ENCODE measurements at regions not wholly inside any gene's neighbourhood (a gene's known extent, or its start where the extent isn't known, plus 50 kb on each side); places are given as distances from the start of the nearest gene placed in this dataset.

DNA sequence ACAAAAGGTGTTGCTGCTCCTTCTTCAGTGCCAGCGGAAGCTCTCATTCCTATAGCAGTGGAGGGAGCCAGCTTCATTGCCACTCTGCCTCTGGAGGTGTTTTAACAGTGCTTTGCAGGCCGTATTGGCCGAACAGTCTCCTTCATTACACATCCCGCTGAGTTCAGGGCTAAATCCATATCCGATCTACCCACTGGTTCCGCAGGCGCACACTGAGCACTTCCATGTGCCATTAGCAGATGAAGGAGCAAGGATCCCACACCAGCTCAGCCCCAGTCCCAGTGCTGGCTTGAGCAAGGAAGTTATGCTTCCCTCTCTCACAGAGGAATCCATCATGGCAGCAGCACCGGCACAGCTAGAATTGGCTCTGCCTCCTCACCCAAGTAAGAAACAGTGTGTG, 121.2 kb upstream of the IRX2 start:
- no peaks in the 10 kb centered on the region; the same call in none of the 2 replicates for H3K27me3 Mint-ChIP-seq (ENCODE audit: insufficient read depth)
- no peak for TF ChIP-seq CTCF (IDR thresholded peaks at IDR 0.05)
- H3K4me3 Mint-ChIP-seq, result no peak overlapping the region
- H3K4me1 Mint-ChIP-seq (ENCODE audit: low read depth), result no peaks in the 10 kb centered on the region
- no peak for DNase-seq
- H3K9me3 Mint-ChIP-seq, result peaks cover 36% of the 10 kb centered on the region
- no peaks in the 10 kb centered on the region; the same call in 1 of the 2 replicates for H3K36me3 Mint-ChIP-seq (ENCODE audit: low read depth)
- H3K27ac Mint-ChIP-seq, result no peak overlapping the region

GRCh38 chr5:2871282-2871681, 119.8 kb upstream of the IRX2 start:
- Mint-ChIP-seq H3K27me3 (ENCODE audit: insufficient read depth) (no peaks in the 10 kb centered on the region; the same call in none of the 2 replicates), H3K4me3 (no peak overlapping the region), H3K9me3 (peaks cover 43% of the 10 kb centered on the region), H3K27ac (no peak overlapping the region), H3K4me1 (ENCODE audit: low read depth) (no peaks in the 10 kb centered on the region), H3K36me3 (ENCODE audit: low read depth) (no peaks in the 10 kb centered on the region; the same call in 1 of the 2 replicates)
- DNase-seq, result no peak
- no peak for TF ChIP-seq CTCF (IDR thresholded peaks at IDR 0.05)

GRCh38 chr5:2869471-2869870, 118.0 kb upstream of the IRX2 start:
- no peak for DNase-seq
- no peak for TF ChIP-seq CTCF (IDR thresholded peaks at IDR 0.05)
- H3K9me3 Mint-ChIP-seq, result peaks cover 58% of the 10 kb centered on the region
- peaks cover 4% of the 10 kb centered on the region; the same call in 1 of the 2 replicates for H3K36me3 Mint-ChIP-seq (ENCODE audit: low read depth)
- H3K27me3 Mint-ChIP-seq (ENCODE audit: insufficient read depth), result no peaks in the 10 kb centered on the region; the same call in none of the 2 replicates
- no peak overlapping the region for H3K27ac Mint-ChIP-seq
- H3K4me3 Mint-ChIP-seq, result no peak overlapping the region
- no peaks in the 10 kb centered on the region for H3K4me1 Mint-ChIP-seq (ENCODE audit: low read depth)

DNA sequence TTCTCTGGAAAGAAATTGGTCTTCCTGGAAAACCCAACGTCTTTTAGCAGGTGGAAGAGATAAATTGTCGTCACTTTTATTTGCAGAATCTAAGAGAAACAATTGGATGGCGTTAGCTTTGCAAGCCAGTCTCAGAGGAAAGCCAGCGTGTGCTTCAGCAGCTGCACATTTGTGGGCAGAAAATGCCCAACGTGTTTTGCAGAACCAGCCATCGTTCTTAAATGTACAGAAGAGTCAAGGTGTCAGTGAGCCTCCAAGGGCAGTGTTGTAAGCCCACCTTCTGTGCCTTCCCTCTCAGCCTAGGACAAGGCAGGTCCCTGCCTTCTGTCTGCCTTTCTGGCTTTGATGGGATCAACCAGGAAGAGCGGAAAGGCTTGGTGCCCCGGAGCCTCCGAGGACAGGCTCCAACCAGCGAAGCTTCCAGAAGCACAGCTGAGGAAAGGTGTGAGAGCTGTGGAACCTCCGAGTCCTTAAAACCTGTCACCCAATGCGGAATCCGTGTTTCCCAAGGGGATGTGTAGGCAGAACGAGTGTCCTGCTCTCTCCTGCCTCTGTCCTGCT, 116.0 kb upstream of the IRX2 start:
- no peak overlapping the region for H3K27ac Mint-ChIP-seq
- no peak for TF ChIP-seq CTCF (IDR thresholded peaks at IDR 0.05)
- no peak for DNase-seq
- H3K36me3 Mint-ChIP-seq (ENCODE audit: low read depth), result peaks cover 4% of the 10 kb centered on the region; the same call in 1 of the 2 replicates
- no peaks in the 10 kb centered on the region for H3K4me1 Mint-ChIP-seq (ENCODE audit: low read depth)
- no peaks in the 10 kb centered on the region; the same call in none of the 2 replicates for H3K27me3 Mint-ChIP-seq (ENCODE audit: insufficient read depth)
- no peak overlapping the region for H3K4me3 Mint-ChIP-seq
- H3K9me3 Mint-ChIP-seq, result peaks cover 66% of the 10 kb centered on the region

DNA sequence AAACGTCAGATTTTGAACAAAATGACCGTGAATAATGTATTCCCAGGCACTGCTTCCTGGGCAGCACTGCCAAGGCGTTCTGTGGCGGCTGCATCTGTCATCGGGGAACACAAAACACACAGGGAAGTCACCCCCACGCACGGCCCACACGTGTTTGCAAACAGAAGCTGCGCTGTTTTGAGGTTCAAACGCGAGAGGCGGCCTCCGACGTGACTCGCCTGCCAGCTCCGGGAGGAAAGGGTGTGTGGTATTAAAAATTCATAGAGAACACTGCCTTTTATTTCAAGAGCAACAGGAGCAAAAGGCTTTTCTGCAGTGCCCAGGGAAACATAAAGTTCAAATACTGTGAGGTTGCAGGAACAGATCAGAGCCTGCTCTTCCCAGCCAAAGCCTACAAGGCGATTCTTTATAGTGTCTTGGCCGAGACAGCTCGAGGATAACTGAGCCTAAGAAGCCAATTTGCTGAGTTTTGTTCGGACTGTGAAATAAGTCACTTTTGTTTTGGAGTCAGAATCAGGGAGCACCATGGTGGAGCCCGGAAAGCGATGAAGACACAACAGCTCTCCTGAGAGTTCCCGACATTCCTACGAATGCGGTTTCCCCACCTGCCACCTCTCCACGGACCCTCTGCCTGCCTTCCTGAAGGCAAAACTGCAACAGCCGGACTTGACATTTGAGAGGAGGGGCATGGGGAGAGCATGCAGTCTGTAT, 115.3 kb upstream of the IRX2 start:
- peaks cover 4% of the 10 kb centered on the region; the same call in 1 of the 2 replicates for H3K36me3 Mint-ChIP-seq (ENCODE audit: low read depth)
- H3K27me3 Mint-ChIP-seq (ENCODE audit: insufficient read depth), result no peaks in the 10 kb centered on the region; the same call in none of the 2 replicates

More for the DNA sequence above, 115.3 kb upstream of the IRX2 start:
- no peak for DNase-seq
- Mint-ChIP-seq H3K27ac (no peak overlapping the region), H3K4me1 (ENCODE audit: low read depth) (no peaks in the 10 kb centered on the region), H3K9me3 (peaks cover 72% of the 10 kb centered on the region), H3K4me3 (no peak overlapping the region)
- TF ChIP-seq CTCF (IDR thresholded peaks at IDR 0.05), result no peak

All from HFFc6 (cell line).